Stimulated activated naive CD4-positive, alpha-beta T cell treated with Interleukin-2 at 50 U/mL for 16 hours (primary cell): ENCODE measurements at regions not wholly inside any gene's neighbourhood (a gene's known extent, or its start where the extent isn't known, plus 50 kb on each side); places are given as distances from the start of the nearest gene placed in this dataset.

Experiments
- DNase-seq: peaks from one replicate; lab custom pipeline; 2025; lab: John Stamatoyannopoulos, UW

DNA sequence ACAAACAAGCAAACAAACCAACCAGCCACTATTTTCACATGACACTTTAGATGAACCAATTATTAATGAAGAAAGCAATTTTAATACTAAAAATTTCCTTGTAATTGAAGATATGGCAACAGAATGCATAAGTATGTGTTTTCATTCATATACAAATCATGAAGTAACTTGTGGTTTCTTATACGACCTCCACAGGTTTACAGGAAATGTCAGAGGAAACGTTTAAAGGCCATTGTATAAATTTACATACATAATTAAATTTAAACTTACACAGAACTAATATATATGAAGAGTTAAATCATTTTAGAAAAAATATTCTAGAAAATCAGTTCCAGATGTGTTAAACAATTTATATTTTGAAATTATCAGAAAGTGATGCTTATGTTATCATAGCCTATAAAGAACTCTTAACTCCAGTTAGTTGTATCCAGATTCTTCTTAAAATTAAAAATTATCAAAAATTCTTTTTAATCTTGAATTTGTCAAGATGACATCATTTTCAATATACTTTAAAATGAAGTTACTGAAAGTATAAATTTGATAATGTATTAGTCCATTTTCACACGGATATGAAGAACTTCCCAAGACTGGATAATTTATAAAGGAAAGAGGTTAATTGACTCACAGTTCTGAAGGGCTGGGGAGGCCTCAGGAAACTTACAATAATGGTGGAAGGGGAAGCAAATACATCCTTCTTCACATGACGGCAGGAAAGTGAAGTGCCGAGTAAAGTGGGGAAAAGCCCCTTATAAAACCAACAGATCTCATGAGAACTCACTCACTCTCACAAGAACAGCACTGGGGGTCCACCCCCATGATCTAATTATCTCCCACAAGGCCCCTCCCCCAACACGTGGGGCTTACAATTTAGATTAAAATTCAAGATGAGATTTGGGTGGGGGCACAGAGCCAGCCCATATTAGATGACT is 192.0 kb downstream of the PIK3R1 start:
- DNase-seq, result no peak

DNA sequence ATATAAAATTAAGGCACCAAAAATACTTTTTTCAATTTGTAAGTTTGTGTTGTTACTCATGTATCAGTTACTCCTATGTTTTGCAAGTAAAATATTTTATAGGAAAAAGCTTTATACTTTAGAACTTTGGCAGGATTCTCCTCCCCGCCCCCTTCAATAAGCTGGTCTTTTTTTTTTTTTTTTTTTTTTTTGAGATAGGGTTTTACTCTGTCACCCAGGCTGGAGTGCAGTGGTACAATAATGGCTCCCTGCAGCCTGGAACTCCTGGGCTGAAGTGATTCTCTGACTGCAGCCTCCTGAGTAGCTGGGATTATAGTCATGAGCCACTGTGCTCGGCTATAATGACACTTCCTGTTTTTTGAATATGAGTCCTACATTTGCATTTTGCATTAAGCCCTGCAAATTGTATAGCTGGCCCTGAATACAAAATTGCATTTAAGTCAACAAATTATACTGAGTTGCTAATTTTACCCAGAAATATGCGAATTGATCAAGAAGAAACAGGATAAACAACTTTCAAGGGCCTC is 192.9 kb downstream of the PIK3R1 start:
- DNase-seq, result no peak

DNA sequence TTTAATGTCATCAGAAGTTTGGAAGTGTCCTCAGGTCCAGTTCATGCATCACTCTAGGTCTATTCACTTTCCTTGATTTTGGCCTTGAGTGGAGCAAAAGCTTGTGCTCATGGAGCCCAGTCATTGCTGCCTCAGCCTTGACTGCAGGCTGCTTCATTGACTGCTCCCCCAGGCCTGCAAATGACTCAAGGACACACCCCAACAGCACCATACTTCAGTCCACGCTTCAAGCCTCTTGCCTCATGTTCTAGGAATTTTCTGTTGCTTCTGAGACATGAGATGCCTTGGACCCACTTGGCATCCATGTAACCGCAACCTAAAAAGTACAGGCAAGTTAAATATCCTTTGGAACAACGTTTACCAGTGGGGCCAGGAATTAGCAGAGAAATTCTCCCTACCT is 193.7 kb downstream of the PIK3R1 start:
- no peak for DNase-seq

DNA sequence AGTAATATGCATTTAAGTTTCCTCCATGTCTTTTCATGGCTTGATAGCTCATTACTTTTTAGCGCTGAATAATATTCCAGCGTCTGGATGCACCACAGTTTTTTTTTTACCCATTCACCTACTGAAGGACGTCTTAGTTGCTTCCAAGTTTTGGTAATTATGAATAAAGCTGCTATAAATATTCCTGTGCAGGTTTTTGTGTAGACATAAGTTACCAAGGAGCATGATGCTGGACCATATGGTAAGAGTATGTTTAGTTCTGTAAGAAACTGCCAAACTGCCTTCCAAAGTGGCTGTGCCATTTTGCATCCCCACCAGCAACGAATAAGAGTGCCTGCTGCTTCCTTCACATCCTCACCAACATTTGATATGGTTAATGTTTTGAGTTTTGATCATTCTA is 195.6 kb downstream of the PIK3R1 start:
- DNase-seq, result no peak

DNA sequence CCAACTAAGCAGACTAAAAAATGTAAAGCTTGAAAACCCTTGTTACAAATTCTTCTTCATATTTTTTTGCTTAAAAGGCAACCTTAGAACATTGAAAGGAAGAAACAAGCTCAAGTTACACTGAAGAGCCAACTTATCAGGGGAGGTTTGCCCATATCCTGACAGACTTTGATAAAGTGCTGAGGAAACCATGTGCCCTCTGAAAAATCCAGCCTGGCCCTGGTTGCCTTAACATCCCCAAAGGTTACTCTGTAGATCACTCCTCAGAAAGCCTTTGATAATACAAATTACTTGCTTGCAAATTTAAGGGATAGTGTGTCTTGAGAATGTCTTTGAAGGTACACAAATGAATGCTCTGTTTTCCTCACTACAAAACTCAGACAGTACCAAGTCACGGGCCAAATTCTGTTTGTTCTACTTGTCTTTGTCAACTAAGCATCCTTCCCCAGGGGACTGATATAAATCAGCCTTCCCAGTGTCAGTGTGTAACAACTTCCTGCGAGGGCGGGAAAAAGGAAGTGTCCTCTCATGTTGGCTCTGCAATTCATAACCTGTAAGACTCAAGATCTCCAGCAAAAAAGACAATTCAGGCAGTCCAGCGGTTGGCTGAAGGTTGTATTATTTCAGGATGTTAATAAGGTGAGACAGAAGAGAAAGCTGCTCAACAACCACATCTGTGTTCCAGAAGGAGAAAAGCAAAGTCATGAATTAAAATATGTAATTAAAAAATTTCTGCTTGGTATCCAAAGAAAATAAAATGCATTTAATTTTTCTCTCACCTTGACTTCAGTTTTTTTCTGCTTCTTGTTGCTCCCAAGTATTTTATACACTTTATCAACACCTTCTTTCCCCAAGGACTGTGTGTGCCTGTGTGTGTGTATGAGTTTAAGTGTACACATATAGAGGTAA is 199.9 kb downstream of the PIK3R1 start:
- no peak for DNase-seq

DNA sequence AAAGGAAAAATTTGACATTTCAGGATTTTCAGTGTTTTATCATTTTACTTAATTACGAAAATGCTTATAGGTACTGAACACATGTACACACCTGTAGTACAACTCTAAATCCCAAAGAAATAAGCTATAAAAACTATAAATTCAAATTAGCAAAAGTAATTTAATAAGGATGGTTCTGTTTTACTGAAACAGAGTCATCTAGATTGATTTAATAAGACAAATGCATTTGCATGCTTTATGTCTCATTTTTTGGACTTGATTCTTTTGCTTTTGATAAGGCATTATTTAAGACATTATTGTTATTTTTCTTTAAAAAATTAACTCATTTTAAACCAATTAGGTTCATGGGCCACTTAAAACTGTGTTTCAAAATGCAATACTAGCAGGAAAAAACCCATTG is 201.2 kb downstream of the PIK3R1 start:
- no peak for DNase-seq

DNA sequence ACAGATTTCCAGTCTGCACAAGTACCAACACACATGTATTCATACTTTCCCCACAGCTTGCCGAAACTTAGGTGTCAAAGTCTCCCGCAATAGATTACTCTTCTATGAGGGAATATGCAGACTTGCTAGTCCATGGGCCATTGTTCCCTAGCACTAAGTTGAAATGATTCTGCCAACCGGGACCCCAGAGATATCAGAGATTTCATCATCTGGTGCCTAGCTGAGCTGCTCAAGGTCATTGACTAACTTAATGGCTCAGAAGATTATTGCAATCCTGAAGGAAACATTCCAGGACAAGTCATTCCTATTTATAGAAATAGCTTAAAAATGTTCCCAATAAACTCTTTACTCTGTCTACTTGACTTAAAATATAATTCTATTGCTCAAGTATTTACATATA is 202.6 kb downstream of the PIK3R1 start:
- no peak for DNase-seq

DNA sequence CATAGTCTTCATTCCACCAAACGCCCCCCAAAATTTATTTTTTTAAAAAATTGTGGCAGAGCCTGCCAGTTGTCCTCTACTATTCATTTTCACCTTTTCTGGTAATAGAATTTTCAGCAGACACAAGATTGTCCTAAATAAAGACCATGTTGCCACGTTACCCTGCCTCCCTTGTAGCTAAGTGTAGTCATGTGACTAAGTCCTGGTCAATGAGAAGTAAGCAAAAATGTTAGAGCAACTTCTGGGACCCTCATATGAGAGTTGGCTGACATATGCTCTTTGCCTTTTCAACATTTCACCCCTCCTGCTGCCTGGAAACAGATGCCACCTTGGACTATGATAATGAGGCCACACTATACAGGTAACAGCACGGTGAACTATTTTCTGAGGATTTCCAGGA is 203.1 kb downstream of the PIK3R1 start:
- no peak for DNase-seq

DNA sequence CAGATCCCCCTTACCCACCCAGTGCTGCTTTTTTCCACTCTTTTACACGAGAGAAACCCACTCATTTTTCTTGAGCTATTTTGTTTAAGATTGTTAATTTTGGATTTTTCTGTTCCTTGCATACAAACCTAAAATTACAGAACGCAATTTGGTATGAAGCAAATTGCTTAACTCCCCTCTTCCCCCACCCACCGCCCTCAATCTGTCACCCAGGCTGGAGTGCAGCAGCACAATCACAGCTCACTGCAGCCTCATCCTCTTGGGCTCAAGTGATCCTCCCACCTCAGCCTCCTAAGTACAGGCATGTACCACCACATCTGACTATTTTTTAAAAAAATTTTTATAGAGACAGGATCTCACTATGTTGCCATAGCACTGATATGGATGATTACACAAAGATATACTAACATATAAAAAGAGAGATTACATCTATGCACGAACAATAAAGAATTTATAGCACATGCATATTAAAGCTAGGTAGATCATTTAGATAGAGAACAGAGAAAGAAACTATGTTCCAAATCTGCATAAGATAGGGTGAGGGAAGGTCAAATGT is 203.6 kb downstream of the PIK3R1 start:
- no peak for DNase-seq

DNA sequence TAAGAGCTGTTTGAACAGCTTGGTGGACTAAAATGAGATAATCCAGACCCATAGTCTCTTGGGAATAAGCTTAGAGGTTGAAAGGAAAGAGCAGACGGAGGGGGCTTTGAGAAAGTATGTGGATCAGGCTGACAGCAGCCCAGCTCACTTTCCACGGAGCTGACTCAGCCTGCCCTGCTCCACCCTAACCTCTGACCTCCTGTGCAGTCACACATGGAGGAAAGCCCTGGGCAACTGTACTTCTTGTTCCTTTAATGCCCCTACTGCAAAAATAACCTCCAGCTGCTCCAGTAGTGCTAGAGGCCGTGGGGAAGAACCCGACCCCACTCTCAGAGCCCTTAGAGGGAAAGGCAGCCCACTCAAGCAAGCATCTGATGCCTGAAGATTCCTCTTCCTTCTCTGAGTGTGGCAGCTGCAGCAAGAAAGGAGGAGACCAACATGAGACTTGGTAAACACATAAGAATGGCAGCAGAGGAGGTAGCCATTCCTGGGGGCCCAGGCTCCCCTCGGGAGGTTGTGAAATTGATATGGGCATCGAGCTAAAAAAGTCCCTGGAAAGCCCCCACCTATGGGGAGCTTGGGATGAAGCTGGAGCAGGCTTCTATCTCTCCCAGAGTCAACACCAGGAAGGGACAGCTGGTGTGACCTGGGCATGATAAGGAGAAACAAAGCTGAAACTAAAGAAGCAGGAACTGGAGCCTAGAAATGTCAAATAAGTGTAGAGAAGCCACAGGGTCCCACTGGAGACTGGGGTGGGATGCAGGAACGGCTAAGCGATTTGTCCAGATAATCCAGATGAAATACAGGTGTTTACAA is 204.3 kb downstream of the PIK3R1 start:
- DNase-seq, result no peak

DNA sequence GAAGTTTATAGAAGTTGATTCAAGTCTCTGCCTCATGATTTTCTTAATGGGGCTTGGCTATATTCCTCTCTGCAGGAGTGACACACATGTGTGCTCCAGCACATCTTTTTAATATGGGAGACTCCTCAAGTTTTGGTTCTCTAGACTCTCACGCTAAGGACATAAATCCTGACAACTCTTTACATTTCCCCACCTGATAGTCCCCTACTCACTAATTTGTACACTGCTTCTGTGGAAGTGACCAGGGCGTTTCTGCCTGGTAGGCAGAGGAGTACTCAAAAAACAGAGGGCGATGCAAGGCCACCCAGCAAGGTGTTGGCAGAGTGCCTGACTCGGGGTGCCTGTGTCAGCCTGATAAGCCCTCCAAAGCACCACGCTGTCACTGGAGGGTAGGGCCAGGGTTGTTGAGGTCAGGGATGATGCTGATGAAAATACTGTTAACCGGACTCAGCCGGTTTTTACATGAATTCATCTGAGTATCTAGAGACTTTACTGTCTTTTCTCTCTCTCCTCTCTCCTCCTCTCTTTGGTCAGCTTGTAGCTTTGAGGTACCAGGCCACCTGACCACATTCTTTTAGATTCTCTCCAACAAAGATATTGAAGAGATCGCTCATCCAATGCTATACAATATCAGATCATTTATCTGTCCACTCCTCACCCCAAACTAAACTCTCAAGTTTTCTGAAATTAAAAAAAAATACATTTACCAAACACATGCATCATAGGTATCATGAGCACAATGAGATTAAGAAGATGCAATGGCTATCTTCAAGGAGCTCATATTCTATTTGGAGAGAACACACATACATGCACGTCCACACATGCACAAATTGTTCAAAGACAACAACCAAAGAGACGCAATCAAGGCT is 205.2 kb downstream of the PIK3R1 start:
- no peak for DNase-seq

DNA sequence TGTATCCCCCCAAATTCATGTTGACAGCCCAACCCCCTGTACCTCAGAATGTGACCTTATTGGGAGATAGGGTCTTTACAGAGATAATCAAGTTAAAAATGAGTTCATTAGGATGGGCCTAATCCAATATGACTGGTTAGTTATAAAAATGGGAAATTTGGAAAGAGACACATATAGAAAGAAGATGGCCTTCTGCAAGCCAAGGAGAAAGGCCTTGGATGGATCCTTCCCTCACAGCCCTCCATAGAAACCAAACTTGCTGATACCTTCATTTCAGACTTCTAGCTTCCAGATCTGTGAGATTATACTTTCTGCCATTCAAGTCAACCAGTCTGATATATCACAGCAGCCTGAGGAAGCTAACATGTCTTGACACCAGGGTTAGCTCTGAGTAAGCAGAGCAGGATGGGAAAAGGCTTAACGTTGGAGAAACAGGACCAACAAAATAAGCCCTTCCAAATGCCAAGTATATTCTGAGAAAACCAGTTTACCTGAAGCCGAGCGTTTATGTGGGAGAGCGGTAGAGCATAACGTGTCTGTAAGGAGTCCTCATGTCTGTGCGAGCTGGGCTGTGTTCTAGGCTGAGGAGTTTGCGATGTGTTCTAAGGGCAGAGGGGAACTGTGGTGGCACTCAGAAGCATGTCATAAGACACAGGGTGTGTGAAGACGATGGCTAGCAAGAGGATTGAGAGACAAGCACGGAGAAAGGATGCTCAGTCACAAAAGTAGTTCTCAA is 206.1 kb downstream of the PIK3R1 start:
- DNase-seq, result no peak

DNA sequence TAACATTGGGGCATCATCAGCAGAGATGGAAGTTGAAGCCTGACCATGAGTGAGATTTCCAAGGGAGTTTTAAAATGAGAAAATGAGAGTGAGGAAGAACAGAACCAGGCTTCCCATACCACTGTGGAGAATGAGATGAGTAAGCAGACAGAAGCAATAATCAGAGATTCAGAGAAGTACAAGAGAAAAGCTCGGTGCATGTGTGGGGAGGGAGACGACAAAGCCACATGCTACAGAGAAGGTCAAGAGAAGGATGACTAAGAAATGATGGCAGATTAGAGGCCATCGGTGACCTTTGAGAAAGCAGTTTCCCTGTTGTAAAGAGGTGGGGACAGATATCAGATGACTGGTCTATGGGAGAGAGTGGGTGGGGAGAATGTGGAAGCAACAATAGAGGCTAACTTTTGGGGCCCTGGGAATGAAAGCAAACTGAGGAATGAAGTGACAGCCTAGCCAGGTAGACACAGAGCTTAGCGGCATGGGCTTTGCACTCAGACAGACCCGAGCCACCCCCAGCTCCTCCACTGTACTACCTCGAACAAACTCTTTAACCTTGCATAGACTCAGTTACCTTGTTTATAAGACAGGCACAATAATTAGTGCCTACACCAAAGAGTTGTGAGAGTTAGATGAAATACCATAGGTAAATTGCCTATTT is 207.7 kb downstream of the PIK3R1 start:
- DNase-seq, result no peak

DNA sequence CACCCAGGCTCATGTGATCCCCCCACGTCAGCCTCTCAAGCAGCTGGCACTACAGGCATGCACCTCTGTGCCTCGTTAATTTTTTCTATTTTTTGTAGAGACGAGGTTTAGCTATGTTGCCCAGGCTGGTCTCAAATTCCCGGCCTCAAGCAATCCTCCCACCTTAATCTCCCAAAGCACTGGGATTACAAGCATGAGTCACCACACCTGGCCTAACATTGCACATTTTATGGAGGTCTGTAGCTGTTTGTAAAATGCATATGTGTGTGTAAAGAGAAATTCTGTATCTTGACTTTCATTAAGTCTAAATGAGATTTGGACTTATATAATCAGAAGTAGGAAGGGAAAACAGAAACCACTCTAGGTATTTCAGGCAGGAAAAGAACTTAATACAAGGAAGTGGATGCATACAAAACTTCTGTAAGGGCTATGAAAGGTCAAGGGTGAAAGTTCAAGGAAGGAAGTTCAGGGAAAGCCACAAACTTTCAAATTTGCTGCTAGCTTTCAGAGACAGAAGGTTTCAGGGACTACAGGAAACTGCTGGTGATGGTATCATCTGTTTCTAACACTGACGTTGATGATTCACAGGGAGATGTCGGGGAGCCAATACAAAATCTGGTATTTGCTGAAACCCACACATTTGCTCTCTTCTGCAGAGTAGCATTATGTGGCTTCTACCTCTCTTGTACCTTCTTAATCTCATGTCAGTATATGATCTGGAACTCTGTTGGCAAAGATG is 209.4 kb downstream of the PIK3R1 start:
- DNase-seq, result peak; percentile 2

DNA sequence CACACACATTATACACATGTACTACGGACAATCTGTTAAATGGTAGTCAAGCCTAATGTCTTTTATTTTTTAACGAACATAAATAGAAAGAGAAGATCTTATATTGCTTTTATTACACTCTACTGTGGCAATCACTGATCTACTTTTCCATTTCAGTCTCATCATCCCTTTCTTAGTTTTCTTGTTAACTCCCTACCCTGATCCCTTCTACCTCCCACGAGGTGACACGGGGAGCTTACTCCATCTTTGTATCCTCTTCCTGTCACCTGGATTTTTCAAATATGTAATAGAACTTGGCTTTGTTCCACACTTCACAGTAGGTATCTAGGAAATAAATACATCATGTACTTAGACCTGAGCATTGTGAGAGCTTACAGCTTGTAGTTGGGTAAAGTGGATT is 211.0 kb downstream of the PIK3R1 start:
- no peak for DNase-seq

DNA sequence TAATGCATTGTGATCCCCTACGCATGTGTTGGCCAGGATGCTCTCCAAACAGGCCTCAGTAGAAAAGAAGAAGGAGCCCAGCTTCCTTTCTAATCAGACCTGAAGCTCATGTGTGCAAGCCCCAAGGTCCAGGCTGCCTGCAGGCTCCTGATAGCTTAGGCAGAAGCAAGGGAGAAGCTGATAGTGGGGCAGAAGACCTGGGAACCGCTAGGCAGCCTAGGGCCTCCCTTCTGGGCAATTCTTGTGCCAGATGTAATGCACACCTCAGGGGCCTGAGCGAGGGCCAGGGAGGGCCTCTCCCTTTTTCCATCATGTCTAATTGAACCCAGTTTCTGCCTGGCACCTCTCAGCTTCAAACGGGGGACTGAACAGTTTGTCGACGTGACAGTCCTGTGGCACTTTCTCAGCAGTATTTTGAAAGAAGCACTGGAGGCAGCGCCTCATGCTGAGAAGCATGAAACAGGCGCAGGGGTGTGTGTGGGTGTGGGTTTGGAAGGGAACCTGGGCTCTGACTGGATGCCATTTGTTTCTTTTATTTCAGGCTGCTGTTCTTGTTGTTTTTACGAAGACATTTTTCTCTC is 212.8 kb downstream of the PIK3R1 start:
- DNase-seq, result no peak

DNA sequence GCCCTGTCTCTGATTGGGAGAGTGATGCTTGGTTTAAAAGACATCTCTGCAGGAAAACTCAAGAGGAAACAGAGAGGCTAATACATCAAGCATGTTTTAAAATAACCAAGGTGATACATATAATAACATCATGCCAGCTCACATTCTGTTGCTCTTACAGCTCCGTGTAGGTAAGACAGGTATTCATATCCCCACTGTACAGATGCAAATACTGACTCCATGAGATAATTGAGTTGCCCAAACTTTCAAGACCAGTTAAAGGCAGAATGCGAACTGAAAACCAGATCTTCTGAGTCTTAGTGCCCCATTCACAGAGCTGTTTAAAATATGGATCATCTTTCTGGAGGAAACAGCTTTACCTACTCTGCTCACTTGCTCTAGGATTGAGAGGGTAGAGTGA is 214.0 kb downstream of the PIK3R1 start:
- DNase-seq, result no peak

DNA sequence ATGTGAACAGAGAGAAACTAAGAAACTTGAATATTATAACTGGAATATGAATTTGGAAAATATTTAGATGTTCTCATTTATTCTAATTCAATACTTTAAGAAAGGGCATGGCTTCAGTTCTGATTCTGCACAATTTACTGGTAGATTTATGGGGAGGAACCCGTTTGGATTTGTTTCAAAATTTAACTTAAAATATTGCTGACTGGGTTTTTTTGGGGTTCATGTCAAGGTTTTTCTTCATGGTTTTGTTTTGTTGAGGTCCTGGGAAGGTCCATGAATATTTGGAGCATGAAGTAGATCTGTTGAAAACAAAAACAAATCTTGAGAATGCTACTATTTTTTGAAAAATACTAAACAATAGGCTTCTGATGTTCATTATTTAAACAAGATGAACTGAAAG is 214.7 kb downstream of the PIK3R1 start:
- DNase-seq, result no peak
